ENCODE measurements at regions not wholly inside any gene's neighbourhood (a gene's known extent, or its start where the extent isn't known, plus 50 kb on each side); places are given as distances from the start of the nearest gene placed in this dataset.

GRCh38 chr2:19769513-19769912 lies 132.3 kb downstream of the TTC32 start:
- Histone ChIP-seq H3K4me3 (no peak overlapping the region), H3K36me3 (no peaks in the 10 kb centered on the region), H3K27me3 (no peaks in the 10 kb centered on the region), H3K4me1 (no peaks in the 10 kb centered on the region), H3K27ac (no peak overlapping the region), H3K9me3 (no peaks in the 10 kb centered on the region)
- intact Hi-C loops (cut with DNase I), result no loop called here
- no peak for DNase-seq (ENCODE audit: extremely low spot score in 2 of 2)
- TF ChIP-seq POLR2A (IDR thresholded peaks at IDR 0.05) (no peak), CTCF (IDR thresholded peaks at IDR 0.05) (no peak), POLR2AphosphoS5 (IDR thresholded peaks at IDR 0.05; ENCODE audit: insufficient read depth in 1 of 2, low read depth in 1 of 2) (no peak)

GRCh38 chr2:19767899-19768298 lies 133.9 kb downstream of the TTC32 start:
- Histone ChIP-seq H3K27ac (no peak overlapping the region), H3K27me3 (no peaks in the 10 kb centered on the region), H3K36me3 (no peaks in the 10 kb centered on the region), H3K4me1 (no peaks in the 10 kb centered on the region), H3K4me3 (no peak overlapping the region), H3K9me3 (no peaks in the 10 kb centered on the region)
- DNase-seq (ENCODE audit: extremely low spot score in 2 of 2), result no peak
- no peak for TF ChIP-seq POLR2AphosphoS5 (IDR thresholded peaks at IDR 0.05; ENCODE audit: insufficient read depth in 1 of 2, low read depth in 1 of 2)
- TF ChIP-seq CTCF (IDR thresholded peaks at IDR 0.05), result no peak
- TF ChIP-seq POLR2A (IDR thresholded peaks at IDR 0.05), result no peak
- intact Hi-C loops (cut with DNase I), result no loop called here

- intact Hi-C loops (cut with DNase I), result no loop called here
- H3K36me3 ChIP-seq, result no peaks in the 10 kb centered on the region
- H3K27me3 ChIP-seq, result no peaks in the 10 kb centered on the region
- DNase-seq (ENCODE audit: extremely low spot score in 2 of 2), result no peak
- H3K9me3 ChIP-seq, result no peaks in the 10 kb centered on the region
- no peak overlapping the region for H3K27ac ChIP-seq
- TF ChIP-seq CTCF (IDR thresholded peaks at IDR 0.05) (no peak), POLR2AphosphoS5 (IDR thresholded peaks at IDR 0.05; ENCODE audit: insufficient read depth in 1 of 2, low read depth in 1 of 2) (no peak), POLR2A (IDR thresholded peaks at IDR 0.05) (no peak)
- H3K4me3 ChIP-seq, result no peak overlapping the region
- no peaks in the 10 kb centered on the region for H3K4me1 ChIP-seq
These were observed 136.8 kb downstream of the TTC32 start for GRCh38 chr2:19764998-19765397.

GRCh38 chr2:19763731-19764130 lies 138.1 kb downstream of the TTC32 start:
- intact Hi-C loops (cut with DNase I), result no loop called here
- peak in 1 of 2 donors; percentile 34 for DNase-seq (ENCODE audit: extremely low spot score in 2 of 2)
- Histone ChIP-seq H3K27ac (no peak overlapping the region), H3K27me3 (no peaks in the 10 kb centered on the region), H3K4me1 (no peaks in the 10 kb centered on the region), H3K4me3 (no peak overlapping the region), H3K36me3 (no peaks in the 10 kb centered on the region), H3K9me3 (no peaks in the 10 kb centered on the region)
- TF ChIP-seq CTCF (IDR thresholded peaks at IDR 0.05), result no peak
- no peak for TF ChIP-seq POLR2A (IDR thresholded peaks at IDR 0.05)
- no peak for TF ChIP-seq POLR2AphosphoS5 (IDR thresholded peaks at IDR 0.05; ENCODE audit: insufficient read depth in 1 of 2, low read depth in 1 of 2)

GRCh38 chr2:19762959-19763605 lies 138.7 kb downstream of the TTC32 start:
- Histone ChIP-seq H3K4me3 (no peak overlapping the region), H3K36me3 (no peaks in the 10 kb centered on the region), H3K27me3 (no peaks in the 10 kb centered on the region), H3K27ac (no peak overlapping the region), H3K9me3 (no peaks in the 10 kb centered on the region), H3K4me1 (no peaks in the 10 kb centered on the region)
- intact Hi-C loops (cut with DNase I), result no loop called here
- TF ChIP-seq POLR2A (IDR thresholded peaks at IDR 0.05) (no peak), CTCF (IDR thresholded peaks at IDR 0.05) (no peak), POLR2AphosphoS5 (IDR thresholded peaks at IDR 0.05; ENCODE audit: insufficient read depth in 1 of 2, low read depth in 1 of 2) (no peak)
- DNase-seq (ENCODE audit: extremely low spot score in 2 of 2), result peak in 1 of 2 donors; percentile 77

Data from vagina (tissue), 2 donors.